Left colon (tissue), 2 donors: ENCODE measurements at regions not wholly inside any gene's neighbourhood (a gene's known extent, or its start where the extent isn't known, plus 50 kb on each side); places are given as distances from the start of the nearest gene placed in this dataset.
"Not testable (repeated sequence)": the region's sequence is repeated elsewhere in the genome, so short reads cannot be mapped to it uniquely, and the experiment has no call there.

Experiments
- ATAC-seq: fragments of 200-7000 bp; cut with Tn5 transposase; one replicate; pipeline ENCODE4 v1.9.1; 2020; ENCODE audit warnings: mild to moderate bottlenecking, moderate library complexity
- DNase-seq, 2 donors: peaks; one replicate each; pipeline ENCODE4 v3.0.0-alpha.2; 2020
- intact Hi-C, 2 donors: fragments of 100-400 bp; cut with DNase I in 1 of 2; cut with micrococcal nuclease in 1 of 2; formaldehyde crosslinking; loops; one replicate each; pipeline versions ENCODE4 v1.11.2 to v1.14.0; 2022; cut with DNase I, micrococcal nuclease
- donor health status: DM: no; HTN: no; CAD: no.
- donor health status: DM: yes; HTN: yes; CAD: no.

DNA sequence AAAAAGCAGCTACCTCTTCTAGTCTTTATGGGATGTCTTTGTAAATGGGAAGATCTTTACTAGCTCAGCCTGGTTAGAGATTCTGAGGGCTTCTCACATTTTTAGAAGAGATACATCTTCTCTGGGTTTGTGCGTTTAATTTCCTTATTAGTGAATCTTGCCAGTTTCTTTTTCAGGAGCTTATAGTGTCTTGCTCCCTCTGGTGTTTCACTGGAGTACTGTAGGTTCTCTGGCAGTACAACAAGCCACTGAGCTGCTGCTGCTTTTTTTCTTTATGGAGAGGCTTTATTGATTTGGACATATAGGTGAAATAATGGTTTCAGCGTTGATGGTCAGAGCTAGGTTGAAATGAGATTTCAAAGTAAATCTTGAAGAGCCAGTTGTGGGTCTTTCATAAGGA lies 82.9 kb downstream of the LAS1L start:
- peak; percentile 63 for ATAC-seq
- DNase-seq, result peak in 1 of 2 donors; percentile 14
- intact Hi-C loops, result no loop called here

- DNase-seq (no peak), ATAC-seq (no peak)
- intact Hi-C loops, result no loop called here
These were observed 114.4 kb downstream of the LAS1L start for GRCh38 chrX:65420154-65420553.

DNA sequence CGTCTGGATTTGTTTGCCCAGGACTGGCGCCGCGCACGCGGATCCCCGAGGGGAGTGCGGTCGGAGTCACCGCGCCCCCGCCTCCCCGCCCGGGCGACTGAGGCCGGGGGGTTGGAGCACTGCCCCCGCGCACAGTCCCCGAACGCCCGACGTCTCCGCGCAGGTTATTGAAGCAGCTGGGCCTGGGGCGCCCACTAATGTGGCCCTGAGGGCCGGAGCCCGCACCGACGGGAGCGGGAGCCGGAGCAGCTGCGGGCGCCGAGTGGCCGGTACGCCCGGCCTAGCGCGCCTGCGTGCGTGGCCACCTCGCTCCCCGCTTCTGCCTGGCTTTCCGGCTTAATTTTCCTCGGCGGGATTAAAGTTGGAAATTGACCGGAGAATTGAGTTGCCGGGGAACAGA lies 126.9 kb downstream of the LAS1L start:
- intact Hi-C loops, DNase-seq: not testable (repeated sequence)
- peak; percentile 37 for ATAC-seq

GRCh38 chrX:65407157-65407626 lies 127.4 kb downstream of the LAS1L start:
- peak; percentile 83 for ATAC-seq
- DNase-seq, result no peak
- intact Hi-C loops, result no loop called here

DNA sequence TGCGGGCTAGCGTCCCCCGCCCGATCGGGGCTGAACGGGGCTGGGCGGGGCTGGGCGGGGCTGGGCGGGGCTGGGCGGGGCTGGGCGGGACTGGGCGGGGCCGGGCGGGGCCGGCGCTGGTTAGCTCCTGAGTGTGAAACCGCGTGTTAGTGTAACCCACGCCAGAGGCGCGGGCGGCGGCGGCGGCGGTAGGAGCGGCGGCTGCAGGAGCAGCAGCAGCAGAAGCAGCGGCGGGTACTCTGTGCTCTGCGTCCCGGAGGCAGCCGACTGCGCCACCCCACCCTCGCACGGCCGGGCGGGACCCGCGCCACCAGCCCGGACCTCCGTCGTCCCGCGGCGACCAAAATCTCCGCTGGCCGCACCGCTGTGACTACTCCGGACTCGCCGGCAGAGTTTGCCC lies 128.1 kb downstream of the LAS1L start:
- ATAC-seq (peak; percentile 67), DNase-seq (no peak)
- intact Hi-C loops, result no loop called here

- intact Hi-C loops, result no loop called here
- ATAC-seq (no peak), DNase-seq (no peak)
These were observed 142.3 kb downstream of the LAS1L start for GRCh38 chrX:65392284-65392683.

DNA sequence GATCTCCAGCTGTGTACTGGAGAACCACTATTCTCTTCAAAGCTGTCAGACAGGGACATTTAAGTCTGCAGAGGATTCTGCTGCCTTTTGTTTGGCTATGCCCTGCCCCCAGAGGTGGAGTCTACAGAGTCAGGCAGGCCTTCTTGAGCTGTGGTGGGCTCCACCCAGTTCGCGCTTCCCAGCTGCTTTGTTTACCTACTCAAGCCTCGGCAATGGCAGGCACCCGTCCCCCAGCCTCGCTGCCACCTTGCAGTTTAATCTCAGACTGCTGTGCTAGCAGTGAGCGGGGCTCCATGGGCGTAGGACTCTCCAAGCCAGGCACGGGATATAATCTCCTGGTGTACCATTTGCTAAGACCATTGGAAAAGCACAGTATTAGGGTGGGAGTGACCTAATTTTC lies 145.5 kb downstream of the LAS1L start:
- intact Hi-C loops, ATAC-seq, DNase-seq: not testable (repeated sequence)
